HG03064 (cell line): ENCODE measurements at regions not wholly inside any gene's neighbourhood (a gene's known extent, or its start where the extent isn't known, plus 50 kb on each side); places are given as distances from the start of the nearest gene placed in this dataset.

Source experiments
- ATAC-seq: cut with Tn5 transposase; IDR thresholded peaks from one replicate; pipeline ENCODE4 v1.9.1; 2021; ENCODE audit warnings: low read depth; ENCODE audit not compliant: unreplicated experiment

DNA sequence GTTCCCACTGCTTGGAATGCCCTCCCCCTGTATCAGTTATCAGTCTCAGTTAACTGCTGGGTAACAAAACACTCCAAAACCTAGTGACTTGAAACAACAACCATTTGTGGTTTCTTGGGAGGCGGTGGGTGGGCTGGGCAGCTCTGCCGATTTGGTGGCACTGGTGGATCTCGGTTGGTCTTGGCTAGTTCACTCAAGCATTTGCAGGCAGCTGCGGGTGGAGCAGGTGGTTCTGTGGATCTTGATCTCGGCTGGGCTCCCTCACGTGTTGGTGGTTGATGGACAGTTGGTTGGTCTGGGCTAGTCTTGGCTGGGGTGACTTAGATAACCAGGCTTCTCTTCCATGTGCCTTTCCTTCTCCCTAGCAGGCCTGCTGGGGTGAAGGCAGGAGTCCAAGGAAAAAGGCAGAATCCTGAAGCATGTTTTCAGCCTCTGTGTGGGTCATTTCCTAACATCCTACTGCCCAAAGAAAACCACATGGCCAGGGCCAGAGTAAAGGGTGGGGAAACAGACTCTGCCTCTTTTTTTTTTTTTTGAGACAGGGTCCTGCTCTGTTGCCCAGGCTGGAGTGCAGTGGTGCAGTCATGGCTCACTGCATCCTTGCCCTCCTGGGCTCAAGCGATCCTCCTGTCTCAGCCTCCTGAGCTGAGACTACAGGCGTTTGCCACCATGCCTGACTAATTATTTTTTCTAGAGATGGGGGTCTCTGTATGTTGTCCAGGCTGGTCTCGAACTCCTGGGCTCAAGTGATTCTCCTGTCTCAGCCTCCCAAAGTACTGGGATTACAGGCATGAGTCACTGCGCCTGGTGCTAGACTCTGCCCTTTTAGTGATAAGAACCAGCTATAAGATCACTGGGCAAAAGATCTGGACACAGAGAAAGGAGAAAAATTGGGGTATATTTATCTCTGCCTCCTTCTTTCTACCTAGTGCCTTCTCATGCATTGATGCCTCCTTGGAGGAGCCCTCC lies 183.7 kb downstream of the RGS3 start:
- ATAC-seq, result no peak

DNA sequence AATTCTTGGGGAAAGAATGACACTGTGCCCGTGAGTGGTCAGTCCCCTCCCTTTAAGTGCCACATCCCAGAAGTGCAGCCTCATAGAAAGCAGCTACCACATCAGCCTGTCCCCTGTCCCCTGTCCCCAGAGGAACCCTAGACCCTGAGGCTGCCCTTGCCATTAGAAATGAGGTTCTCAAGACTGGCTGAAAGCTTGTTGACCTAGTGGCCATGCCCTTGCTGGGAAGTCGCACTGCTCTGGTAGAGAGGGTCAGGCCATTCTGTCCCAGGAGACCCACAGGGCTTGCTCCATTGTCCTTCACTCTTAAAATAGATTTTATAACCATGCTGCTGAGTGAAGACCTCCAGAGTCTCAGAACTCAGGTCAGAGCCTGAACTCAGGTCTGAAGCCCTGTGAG lies 184.5 kb downstream of the RGS3 start:
- no peak for ATAC-seq

DNA sequence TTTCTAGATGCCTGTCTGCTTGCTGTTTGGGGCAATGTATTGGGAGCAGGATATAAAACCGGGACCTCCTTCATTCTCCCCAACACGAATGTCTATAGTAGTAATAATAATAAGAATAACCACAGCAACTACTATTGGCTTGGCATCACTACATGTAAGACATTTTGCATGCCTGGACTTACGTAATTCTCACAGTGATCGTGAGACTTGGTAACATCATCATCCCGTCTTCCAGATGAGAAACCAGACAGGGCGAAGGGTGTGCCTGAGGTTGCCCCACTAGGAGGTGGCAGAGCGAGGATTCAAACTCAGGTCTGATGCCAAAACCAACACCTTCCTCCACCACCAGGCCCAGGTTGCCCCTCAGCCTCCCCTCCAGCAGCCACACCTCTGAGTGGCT lies 185.1 kb downstream of the RGS3 start:
- ATAC-seq, result no peak

DNA sequence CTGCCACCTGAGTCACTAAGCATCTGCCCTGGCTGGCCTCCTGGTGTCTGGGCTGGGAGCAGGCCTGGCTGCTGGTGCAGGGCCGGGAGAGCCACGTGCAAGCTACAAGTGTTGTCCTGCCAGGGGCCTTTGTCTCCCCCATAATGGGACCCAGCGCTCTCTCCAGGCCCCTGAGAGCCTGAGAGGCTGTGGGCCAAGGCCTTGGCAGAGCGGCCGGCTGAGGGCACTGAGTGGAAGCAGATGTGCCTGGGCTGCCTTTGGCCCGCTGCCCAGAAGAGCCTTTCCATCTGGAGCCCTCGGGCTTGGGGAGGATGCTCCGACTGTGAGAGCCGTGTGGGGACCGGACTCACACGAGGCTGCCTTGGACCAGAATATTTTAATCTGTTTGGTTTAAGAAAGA lies 185.5 kb downstream of the RGS3 start:
- no peak for ATAC-seq

DNA sequence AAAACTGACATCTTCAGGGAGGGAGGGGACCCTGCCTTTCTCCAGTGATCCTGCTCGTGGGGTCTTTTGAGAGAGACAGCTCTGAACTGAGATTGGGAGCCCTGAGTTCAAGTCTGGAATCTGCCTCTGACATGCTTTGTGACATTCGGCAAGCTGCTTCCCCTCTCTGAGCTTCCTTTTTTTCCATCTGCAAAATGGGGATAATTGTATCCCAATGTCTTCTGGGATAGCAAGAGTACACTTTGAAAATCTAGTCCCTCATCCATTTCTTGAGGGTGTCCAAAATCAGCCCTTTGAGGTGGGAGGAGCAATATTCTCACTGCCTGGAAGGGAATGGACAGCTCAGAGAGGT lies 186.3 kb downstream of the RGS3 start:
- no peak for ATAC-seq

DNA sequence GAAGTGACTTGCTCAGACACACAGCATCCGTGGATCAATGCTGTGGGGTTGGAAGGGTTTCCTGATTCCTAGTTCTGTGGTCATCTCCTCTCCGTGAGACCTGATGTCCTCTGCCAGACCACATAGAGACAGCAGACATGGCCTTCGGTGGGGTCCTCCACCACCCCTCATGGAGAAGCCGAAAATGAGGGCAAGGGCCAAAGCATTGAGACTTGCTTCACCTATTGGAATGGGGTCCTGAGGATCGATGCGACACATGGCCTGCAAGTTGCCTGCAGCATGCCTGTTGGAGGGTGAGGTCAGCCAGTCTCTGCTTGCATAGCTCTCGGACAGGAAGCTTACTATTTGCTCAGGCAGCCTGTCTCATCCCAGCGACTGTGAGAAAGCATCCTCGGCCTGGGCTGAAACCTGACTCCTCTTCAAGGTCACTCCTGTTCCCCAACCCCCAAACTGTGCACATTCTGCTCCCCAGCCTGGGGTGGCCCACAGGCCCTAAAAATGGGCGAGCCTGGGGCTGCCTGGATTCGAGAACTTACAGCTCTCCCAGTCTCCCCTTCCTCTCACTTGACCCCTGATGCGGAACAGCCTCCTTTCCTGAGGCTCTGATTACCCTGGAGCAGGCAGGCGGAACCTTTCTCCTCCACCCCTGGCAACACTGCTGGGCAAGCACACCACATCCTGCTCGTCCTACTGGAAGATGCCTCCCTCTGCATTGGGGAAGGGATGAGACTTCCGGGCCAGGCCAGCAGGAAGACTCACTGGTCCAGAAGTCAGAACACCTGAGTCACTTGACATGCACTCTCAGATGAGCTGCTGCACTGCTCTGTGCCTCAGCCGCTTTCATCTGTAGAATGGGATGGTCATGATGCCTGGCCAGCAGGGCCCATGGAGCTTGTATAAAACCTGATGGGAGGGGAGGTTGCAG lies 186.9 kb downstream of the RGS3 start:
- no peak for ATAC-seq

DNA sequence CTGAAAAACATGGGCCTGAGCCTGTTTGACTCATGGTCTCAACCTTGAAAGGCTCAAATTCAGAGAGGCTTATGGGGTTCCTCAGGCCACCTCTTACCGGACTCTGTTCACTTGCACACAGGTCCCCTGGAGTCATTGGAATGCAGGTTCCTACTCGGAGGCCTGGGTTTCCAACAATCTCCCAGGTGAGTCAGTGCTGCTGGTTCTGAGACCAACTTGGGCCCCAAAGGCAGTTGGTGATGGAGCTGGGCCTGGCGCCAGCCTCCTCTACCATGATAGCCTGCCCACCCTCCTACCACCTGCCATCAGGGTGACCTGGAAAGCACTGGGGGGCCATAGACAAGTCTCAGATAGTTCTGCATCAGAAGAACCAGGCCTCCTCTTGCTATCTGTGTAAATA lies 188.4 kb downstream of the RGS3 start:
- no peak for ATAC-seq

DNA sequence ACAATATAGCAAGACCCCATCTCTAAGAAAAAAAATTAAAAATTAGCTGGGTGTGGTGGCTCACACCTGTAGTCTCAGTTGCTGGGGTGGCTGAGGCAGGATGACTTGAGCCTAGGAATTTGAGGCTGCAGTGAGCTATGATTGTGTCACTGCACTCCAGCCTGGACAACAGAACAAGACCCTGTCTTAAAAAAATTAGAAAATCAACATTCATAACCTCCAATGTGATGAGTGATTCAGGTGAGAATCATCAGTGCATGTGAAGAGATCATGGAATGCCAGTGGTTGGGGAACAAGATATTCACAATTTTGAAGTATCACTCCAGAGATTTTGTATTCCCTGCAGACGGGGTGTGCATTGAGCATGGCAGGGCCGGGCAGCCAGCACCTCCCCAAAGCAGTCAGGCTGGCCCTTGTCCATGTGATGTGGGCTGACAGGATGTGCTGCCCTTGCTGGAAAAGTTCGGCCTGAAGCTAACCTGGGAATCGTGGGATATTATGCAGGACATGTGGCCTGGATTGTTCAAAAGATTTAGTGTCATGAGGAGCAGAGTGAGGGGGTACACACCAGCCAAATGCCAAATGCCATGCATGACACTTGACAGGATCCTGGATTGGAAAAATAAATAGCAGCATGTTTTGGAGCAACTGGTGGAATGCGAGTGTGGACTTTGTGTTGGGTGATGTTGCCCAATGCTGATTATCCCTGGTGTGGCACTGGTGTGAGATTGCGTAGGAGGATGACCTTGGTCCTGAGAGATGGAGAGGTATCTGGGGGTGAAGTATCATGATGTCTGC lies 189.0 kb downstream of the RGS3 start:
- ATAC-seq, result no peak

DNA sequence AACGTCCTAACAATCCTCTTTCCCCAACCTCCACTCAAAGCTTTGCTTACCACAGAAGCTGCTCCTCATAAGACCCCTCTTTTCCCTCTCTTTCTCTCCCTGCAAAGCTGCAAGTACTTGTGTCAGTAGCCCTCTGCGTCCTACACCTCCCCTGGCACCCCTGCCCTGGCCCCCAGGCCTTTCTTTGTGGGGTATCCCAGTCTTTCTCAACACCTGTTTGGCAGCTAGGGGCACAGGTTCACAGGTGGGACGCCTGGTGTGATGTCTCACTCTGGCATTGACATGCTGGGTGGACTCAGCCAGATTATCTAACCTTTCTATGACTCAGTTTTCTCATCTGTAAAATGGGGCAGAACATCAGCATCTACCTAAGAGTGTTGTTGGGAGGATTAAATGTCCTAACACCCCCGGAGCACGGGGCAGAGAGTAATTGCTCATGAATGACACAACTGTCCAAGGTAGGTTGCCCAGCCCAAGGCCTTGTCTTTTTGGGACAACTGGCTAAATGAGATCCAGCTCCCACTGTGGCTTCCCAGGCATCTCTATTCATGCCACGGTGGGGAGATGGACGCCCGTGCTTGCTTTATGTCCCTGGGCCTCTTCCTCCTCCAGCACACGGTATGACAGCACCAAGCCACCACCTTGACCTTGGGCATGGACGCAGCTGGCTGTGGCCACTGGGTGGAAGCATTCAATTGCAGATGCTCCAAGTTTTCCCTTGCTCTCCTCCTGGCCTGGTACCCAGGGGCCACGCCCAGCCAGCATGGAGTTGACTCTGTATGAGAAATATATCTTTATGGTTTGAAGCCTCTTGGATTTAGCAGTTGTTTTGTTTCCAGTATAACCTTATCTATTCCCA lies 190.4 kb downstream of the RGS3 start:
- ATAC-seq, result no peak

DNA sequence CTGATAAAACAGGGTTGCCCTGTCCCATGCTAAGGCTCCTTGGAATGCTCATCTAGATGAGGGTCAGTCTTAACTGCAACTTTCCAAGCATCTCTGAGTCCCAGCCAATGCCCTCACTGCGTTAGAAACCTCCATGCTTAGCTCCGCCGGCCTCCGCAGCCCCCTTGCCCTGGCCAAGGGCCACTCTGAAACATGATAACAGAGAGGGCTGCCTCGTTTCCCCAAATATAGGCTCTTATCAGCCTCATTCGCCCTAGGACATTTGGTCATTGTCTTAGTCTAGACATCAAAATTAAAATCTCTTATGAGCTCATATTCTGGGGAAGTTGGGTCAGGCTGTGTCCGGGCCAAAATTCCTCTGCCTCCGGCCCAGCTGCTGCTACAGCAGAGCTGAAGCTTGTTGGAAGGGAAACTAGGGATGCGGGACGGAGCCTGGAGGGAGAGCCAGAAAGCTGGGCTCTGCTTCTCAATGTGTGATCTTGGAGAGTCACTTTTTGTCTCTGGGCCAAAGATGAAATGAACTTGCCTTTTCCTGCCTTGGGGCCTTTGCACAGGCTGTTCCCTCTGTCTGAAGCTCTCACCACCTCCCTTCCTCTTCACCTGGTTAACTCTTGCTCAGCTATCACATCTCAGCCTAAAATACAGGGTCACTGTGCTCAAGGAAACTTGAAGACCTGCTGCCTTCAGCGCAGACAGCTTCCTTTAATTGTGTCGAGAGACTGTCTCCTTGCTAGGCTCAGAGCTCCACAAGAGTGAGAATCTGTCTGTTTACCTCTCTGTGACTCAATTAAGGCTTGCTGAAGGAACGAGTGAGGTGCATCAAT lies 191.3 kb downstream of the RGS3 start:
- no peak for ATAC-seq

DNA sequence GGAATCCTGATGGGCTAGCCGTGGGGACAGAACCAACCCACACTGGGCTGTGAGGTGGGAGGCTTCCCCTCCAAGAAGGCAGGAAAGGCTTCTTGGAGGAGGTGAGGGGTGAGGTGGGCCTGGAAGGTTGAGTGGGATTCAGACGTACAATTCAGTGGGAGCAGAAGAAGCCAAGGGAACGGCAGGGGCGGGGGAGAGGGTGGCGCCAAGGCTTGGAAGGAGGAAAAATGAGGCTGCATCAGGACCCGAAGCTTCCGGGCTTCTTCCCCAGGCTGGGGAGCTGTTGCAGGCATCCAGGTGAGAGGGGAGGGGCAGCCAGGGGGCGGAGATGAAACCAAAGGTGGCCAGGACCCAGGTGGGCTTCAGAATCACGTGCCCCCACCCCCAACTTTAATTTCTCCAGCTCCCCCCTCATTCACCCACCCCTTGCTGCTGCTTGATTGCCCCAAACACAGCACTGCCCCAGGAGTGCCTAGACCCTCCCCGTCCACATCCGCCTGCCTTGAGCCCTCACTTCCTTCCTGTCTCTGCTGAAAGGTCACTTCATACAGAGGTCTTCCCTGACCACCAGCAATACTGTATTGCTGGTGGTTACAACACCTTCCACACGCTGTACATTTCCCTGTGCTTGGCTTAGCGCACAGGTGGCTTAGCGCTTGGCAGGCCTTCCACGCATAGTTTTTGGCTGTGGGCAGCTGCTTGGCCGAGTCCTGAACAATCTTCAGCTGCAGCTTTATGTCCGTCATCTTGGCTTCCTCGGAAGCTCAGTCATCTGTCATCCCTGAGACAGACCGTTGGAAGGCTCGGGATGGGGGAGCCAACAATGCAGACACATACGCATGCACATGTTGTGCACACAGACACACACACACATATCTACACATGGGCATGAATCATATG lies 193.5 kb downstream of the RGS3 start:
- ATAC-seq, result no peak

DNA sequence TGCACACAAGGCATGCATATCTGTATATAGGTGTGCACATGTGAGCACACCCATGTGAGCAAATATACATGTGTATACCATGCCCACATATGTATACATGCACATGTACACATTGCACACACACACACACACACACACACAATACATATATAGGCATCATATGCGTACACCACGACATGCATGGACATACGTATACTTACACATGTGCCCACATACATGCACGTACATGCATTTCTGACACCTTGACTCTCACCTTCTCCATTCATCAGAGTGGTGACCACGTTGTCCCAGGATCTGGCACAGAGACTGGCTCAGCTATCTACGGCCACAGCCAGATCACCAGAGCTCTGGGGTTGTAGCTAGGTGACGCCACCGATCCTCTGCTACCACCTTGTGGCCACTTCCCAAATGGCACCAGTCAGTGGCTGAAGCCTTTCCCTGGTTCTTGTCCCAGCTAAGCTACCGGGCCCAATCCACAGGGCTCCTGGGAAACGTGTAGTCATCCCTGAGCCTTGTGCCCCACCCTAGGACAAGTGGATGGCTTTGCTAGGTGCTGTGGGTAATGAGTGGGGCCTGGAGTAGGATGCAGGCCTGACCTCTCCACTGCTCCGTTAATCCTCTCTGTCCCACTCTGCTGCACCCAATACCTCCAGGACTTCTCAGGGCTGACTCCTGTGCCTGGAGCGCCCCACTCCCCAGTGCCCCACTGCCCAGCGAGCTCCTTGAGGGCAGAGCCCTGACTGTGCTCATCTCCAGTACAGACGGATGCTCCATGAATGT lies 194.4 kb downstream of the RGS3 start:
- ATAC-seq, result peak; percentile 79

DNA sequence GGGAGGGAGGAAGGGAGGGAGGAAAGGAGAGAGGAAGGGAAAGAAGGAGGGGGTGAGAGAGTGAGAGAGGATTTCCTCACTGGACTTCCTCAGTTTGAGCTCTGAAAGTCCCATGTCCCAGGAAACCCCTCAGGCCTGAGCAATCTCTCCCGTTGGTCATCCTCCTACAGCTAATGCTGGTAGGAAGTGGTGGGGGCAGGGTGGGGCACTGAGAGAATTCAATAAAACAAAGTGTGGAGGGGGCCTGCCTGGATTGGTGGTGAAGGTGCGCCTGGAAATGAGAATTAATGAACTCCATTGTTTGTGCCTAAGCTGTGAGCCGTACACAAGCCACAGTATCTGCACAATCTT lies 195.0 kb downstream of the RGS3 start:
- ATAC-seq, result no peak

DNA sequence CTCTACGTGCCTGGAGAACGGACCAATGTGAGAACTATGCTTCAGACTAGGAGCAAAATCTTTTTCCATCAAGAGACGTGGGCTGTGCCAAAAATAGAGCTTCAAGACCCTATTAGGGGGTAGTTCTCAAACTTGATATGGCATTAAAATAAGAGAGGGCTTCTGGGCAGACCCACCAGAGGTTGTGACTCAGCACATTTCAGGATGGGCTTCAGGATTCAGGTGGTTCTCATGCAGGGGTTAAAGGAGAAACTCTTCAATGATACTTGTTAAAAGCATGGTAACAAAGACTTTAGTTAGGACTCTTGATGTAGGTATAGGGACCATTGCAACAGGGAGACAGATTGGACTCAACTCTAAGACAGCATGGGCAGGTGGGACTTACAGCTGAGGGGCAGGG lies 195.5 kb downstream of the RGS3 start:
- no peak for ATAC-seq

DNA sequence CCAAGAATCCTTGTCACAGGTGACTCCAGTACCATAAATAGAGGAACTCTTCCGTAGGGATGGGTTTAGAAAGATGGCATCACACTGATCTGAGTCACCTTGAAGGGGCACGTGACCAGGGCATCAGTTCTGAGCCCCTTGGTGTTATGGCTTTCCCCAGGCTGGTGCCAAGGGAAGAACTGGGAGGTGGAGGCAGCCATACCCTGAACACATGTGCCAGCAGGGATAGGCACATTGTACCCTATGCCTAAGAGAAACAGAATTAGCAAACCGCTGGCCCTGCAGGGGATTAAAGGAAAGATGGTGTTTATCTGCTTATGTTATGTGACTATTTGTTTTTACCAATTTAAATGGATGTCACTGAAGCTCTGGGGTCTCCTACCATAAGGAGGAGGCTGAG lies 196.2 kb downstream of the RGS3 start:
- ATAC-seq, result no peak

DNA sequence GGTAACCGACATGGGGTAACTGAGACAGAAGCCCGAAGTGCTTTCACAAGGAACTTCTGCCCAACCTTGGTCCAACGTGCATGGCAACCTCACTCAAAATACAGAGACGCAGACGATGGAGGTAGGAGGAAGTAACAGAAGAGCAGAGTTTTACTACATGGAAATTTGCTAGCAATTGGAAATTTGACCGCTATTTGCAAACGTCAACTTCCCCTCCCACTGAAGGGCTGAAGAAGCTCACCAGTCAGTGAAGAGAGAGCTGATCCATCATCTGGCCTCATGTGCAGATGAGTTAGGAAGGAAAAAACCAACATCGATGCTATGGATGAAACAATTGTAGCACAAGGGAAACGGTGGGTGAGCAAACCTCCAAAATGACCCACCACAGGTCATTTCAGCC lies 196.7 kb downstream of the RGS3 start:
- ATAC-seq, result no peak

DNA sequence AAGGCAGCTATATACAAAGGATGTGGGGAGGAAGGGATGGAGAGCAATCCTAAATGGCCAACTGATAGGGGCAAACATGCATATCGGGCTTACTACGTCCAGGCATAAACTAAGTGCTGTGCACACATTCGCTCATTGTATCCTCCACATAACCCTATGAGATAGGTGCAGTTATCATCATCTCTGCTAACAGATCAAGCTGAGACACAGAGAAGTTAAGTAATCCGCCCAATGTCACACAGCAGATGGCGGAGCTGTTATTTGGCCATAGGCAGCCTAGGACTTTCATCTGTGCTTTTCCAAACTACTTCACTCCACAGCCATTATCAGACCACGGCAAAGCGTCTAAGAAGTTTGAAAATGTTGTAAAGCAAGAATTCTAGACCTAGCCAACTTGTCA lies 197.5 kb downstream of the RGS3 start:
- no peak for ATAC-seq
